ENCODE measurements at regions not wholly inside any gene's neighbourhood (a gene's known extent, or its start where the extent isn't known, plus 50 kb on each side); places are given as distances from the start of the nearest gene placed in this dataset.

GRCh38 chr19:31105761-31106160 lies 243.5 kb downstream of the TSHZ3 start:
- no peak for TF ChIP-seq LEF1 (IDR thresholded peaks at IDR 0.05; ENCODE audit: borderline replicate concordance)
- no peak for TF ChIP-seq NFRKB (IDR thresholded peaks at IDR 0.05)
- no peak for TF ChIP-seq ZNF384 (IDR thresholded peaks at IDR 0.05)
- TF ChIP-seq BHLHE40 (IDR thresholded peaks at IDR 0.05; ENCODE audit: borderline replicate concordance) = no peak
- no peak for TF ChIP-seq SP1 (IDR thresholded peaks at IDR 0.05)
- TF ChIP-seq, protein P1, sequence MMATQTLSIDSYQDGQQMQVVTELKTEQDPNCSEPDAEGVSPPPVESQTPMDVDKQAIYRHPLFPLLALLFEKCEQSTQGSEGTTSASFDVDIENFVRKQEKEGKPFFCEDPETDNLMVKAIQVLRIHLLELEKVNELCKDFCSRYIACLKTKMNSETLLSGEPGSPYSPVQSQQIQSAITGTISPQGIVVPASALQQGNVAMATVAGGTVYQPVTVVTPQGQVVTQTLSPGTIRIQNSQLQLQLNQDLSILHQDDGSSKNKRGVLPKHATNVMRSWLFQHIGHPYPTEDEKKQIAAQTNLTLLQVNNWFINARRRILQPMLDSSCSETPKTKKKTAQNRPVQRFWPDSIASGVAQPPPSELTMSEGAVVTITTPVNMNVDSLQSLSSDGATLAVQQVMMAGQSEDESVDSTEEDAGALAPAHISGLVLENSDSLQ (IDR thresholded peaks at IDR 0.05) = no peak
- no peak for TF ChIP-seq SUZ12 (IDR thresholded peaks at IDR 0.05)
- no peak for TF ChIP-seq TARDBP (IDR thresholded peaks at IDR 0.05)

Measured in HEK293T (cell line).